Nephron progenitor cell (in vitro differentiated cells): ENCODE measurements at regions not wholly inside any gene's neighbourhood (a gene's known extent, or its start where the extent isn't known, plus 50 kb on each side); places are given as distances from the start of the nearest gene placed in this dataset.

Source experiments
- DNase-seq: peaks from one replicate; pipeline ENCODE4 v3.0.0; 2021
- H3K27ac Mint-ChIP-seq: 2 replicates; pipeline ENCODE4 v1.8.0; 2021; ENCODE audit warnings: mild to moderate bottlenecking, moderate library complexity, mixed read lengths
- H3K27me3 Mint-ChIP-seq: 2 replicates; pipeline ENCODE4 v1.8.0; 2021; ENCODE audit warnings: mild to moderate bottlenecking, low read depth, mixed read lengths; ENCODE audit not compliant: poor library complexity
- H3K36me3 Mint-ChIP-seq: 2 replicates; pipeline ENCODE4 v1.8.0; 2021; ENCODE audit warnings: low read depth, mixed read lengths
- H3K4me1 Mint-ChIP-seq: 2 replicates; pipeline ENCODE4 v1.8.0; 2021; ENCODE audit warnings: mixed read lengths
- H3K4me3 Mint-ChIP-seq: 2 replicates; pipeline ENCODE4 v1.8.0; 2021; ENCODE audit warnings: mild to moderate bottlenecking, moderate library complexity, mixed read lengths
- H3K9me3 Mint-ChIP-seq: 2 replicates; pipeline ENCODE4 v1.8.0; 2021; ENCODE audit warnings: mild to moderate bottlenecking, moderate library complexity, mixed read lengths
- TF ChIP-seq, protein P1 (sequence below): fragments of 200-600 bp; sonication (generic); IDR thresholded peaks from 2 replicates; pipeline ENCODE4 v1.5.0; 2021; ENCODE audit warnings: antibody characterized with exemption

DNA sequence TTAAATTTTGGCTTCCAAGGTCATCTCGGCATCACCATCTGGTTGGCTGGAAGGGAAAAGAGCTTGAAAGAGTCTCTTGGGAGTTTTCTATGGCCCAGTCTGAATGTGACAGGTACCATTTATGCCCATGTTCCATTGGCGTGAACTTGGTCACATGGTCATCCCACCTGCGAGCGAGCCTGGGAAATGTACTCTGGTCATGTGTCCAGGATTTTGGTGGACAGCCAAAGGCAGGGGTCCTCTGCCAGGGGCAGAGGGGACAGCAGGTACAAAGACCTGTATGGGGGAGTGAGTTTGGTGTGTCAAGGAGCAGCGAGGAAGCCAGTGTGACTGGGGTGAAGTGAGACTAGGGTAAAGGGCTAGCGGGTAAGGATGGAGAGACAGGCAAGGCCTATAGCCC lies 112.6 kb downstream of the CDC5L start:
- Mint-ChIP-seq H3K27me3 (peaks cover 9% of the 10 kb centered on the region), H3K27ac (no peak overlapping the region), H3K9me3 (peaks cover 10% of the 10 kb centered on the region), H3K4me3 (no peak overlapping the region), H3K4me1 (peaks cover 15% of the 10 kb centered on the region), H3K36me3 (no peaks in the 10 kb centered on the region)
- TF ChIP-seq, protein P1, sequence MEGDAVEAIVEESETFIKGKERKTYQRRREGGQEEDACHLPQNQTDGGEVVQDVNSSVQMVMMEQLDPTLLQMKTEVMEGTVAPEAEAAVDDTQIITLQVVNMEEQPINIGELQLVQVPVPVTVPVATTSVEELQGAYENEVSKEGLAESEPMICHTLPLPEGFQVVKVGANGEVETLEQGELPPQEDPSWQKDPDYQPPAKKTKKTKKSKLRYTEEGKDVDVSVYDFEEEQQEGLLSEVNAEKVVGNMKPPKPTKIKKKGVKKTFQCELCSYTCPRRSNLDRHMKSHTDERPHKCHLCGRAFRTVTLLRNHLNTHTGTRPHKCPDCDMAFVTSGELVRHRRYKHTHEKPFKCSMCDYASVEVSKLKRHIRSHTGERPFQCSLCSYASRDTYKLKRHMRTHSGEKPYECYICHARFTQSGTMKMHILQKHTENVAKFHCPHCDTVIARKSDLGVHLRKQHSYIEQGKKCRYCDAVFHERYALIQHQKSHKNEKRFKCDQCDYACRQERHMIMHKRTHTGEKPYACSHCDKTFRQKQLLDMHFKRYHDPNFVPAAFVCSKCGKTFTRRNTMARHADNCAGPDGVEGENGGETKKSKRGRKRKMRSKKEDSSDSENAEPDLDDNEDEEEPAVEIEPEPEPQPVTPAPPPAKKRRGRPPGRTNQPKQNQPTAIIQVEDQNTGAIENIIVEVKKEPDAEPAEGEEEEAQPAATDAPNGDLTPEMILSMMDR: no peak
- DNase-seq: no peak

DNA sequence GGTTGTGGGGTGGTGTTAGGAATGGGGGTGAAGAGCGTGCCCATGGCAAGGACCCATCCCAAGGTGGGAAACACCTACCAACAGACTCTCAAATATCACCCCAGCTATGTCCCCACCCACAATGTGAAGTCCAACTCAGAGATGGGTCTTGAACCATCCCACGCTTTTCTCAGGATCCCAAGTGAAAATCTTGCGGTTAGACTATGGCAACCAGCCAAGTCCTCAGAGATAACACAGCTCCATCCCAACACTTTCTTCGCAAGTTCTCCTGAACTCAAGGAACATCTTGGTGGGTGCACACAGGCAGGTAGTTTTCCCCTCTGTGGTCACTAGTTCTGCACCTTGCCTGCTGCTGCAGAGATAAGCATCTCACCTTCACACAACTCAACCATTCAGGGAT lies 116.0 kb downstream of the CDC5L start:
- H3K27me3 Mint-ChIP-seq: peaks cover 14% of the 10 kb centered on the region
- no peak for DNase-seq
- no peaks in the 10 kb centered on the region for H3K4me1 Mint-ChIP-seq
- H3K4me3 Mint-ChIP-seq: no peak overlapping the region
- no peak overlapping the region for H3K27ac Mint-ChIP-seq
- TF ChIP-seq, protein P1: no peak
- no peaks in the 10 kb centered on the region for H3K36me3 Mint-ChIP-seq
- peaks cover 10% of the 10 kb centered on the region for H3K9me3 Mint-ChIP-seq

DNA sequence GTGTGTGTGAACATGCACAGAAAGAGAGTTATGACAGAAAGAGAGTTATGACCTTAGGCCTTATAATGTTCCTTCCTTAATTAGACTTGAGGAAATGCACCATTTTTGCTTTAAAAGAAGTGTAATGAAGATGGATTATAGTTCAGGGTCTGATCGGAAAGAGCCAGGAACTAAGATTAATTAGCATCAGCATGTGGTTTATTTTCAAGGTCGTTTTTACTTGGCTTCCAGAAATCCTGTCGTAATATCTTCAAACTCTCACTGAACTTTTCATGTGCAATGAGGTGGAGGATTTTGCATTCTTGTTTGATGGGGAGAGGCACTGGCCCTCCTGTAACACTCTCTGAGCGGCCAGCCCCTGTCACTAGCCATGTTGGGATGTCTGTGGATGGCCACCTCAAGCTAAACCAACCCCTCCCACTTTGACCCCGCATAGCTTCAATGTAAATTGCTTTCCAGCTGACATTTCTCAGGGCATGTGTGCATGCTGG lies 116.8 kb downstream of the CDC5L start:
- Mint-ChIP-seq H3K4me1 (no peaks in the 10 kb centered on the region), H3K27me3 (peaks cover 14% of the 10 kb centered on the region), H3K27ac (no peak overlapping the region), H3K36me3 (no peaks in the 10 kb centered on the region), H3K4me3 (no peak overlapping the region), H3K9me3 (peaks cover 13% of the 10 kb centered on the region)
- DNase-seq: no peak
- TF ChIP-seq, protein P1: no peak

DNA sequence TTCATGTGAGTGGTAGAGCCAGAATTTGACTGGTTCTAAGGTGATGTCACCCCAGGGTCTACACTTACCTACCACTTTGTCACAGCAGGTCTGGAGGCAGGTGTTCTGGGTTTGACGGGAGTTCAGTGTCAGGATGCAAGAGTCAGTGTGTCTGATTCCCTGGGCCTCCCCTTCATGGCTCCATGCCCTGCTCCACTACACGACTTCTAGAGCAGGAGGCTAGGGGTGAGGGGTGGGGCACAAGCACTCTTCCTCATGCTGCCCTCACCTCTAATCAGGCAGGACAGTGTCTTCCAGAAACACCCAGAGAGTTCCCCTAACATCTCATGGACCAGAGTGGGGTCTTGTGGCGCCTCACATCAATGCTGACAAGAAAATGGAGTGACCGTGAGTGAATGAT lies 118.2 kb downstream of the CDC5L start:
- no peak for DNase-seq
- Mint-ChIP-seq H3K9me3 (peaks cover 7% of the 10 kb centered on the region), H3K4me1 (no peaks in the 10 kb centered on the region), H3K36me3 (no peaks in the 10 kb centered on the region), H3K27ac (no peak overlapping the region), H3K4me3 (no peak overlapping the region), H3K27me3 (peaks cover 14% of the 10 kb centered on the region)
- TF ChIP-seq, protein P1: no peak

DNA sequence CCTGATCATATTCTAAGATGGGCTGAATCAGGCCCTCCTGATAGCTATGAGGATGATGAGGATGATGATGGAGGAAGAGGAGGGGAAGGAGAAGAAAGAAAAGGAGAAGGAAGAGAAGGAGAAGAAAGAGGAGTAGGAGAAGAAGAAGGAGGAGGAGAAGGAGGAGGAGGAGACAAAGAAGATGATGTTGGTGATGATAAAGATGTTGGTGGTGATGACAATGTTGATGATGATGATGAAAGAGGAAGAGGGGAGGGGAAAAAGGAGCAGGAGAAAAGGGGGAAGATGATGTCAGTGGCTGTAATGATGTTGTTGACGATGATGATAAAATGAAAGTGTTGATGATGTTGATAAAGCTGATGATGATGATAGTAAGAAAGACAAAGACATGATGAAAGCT lies 119.5 kb downstream of the CDC5L start:
- DNase-seq: no peak
- Mint-ChIP-seq H3K36me3 (no peaks in the 10 kb centered on the region), H3K4me1 (no peaks in the 10 kb centered on the region), H3K9me3 (peaks cover 3% of the 10 kb centered on the region), H3K4me3 (no peak overlapping the region), H3K27ac (no peak overlapping the region), H3K27me3 (peaks cover 14% of the 10 kb centered on the region)
- TF ChIP-seq, protein P1: no peak

DNA sequence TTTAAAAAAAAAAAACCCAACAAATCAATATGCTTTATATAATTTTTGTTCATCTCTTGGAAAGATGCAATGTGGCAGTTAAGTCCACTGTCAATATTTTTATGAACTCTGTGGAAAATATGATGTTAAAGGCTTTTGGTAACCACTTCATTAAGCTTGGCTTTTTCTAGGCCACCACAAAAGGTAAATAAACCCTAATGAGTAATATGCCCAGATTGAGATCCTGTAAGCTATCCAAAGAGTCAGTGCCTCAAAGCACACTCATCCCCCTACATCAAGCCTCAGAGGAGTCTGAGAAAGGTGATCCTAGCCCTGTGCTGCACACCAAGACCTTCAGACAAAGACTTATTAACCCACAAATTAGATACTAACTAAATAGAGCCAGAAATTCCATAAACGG lies 121.1 kb downstream of the CDC5L start:
- no peak overlapping the region for H3K27ac Mint-ChIP-seq
- H3K27me3 Mint-ChIP-seq: peaks cover 9% of the 10 kb centered on the region
- H3K4me1 Mint-ChIP-seq: no peaks in the 10 kb centered on the region
- no peaks in the 10 kb centered on the region for H3K36me3 Mint-ChIP-seq
- DNase-seq: no peak
- H3K4me3 Mint-ChIP-seq: no peak overlapping the region
- peaks cover 3% of the 10 kb centered on the region for H3K9me3 Mint-ChIP-seq
- TF ChIP-seq, protein P1: no peak
